ENCODE measurements at regions not wholly inside any gene's neighbourhood (a gene's known extent, or its start where the extent isn't known, plus 50 kb on each side); places are given as distances from the start of the nearest gene placed in this dataset.

DNA sequence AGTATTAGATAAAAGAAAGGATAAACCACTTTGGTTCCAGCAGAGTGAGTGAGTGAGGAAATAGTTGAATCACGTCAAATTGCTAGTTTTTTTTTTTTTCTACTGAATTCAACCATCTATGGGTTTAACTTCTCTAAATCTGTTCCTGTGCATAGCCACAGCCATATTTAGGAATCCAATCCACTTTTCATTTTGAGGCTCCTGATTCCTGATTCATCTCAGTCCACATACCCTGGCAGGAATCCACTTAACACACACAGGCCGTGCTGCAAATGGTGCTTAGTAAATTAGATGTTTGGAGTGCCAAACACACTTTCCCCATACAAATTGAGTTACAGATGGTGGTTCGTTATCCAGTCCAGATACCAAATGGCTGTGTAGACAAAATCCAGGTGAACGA, 220.3 kb downstream of the ALDH8A1 start:
- Histone ChIP-seq H3K79me2 (ENCODE audit: control insufficient read depth, insufficient read depth, low read length) (no peaks in the 10 kb centered on the region), H3K27me3 (ENCODE audit: control insufficient read depth in 2 of 2, insufficient read depth in 2 of 2, low read length in 2 of 2) (no peaks in the 10 kb centered on the region), H2AFZ (ENCODE audit: low read depth, low read length) (no peak overlapping the region), H3K9ac (replicated peaks; ENCODE audit: extremely low read depth, insufficient read depth, low read length) (no peak overlapping the region), H3K9me1 (replicated peaks; ENCODE audit: control insufficient read depth, extremely low read depth, insufficient read depth, low read length) (no peaks in the 10 kb centered on the region), H3K9me3 (replicated peaks; ENCODE audit: control insufficient read depth, insufficient read depth, low read length) (no peaks in the 10 kb centered on the region), H3K27ac (ENCODE audit: insufficient read depth, low read depth, low read length) (no peak overlapping the region), H3K4me3 (replicated peaks in 1 of 3; ENCODE audit: insufficient read depth in 1 of 3, low read depth in 1 of 3, low read length in 3 of 3) (no peak overlapping the region), H4K20me1 (replicated peaks; ENCODE audit: control insufficient read depth, extremely low read depth, insufficient read depth, low read length) (no peaks in the 10 kb centered on the region), H3K36me3 (ENCODE audit: control insufficient read depth in 2 of 2, extremely low read depth in 1 of 2, insufficient read depth in 2 of 2, low read length in 2 of 2) (no peaks in the 10 kb centered on the region), H3K4me1 (ENCODE audit: control insufficient read depth, extremely low read depth, insufficient read depth, low read length) (peaks cover 8% of the 10 kb centered on the region), H3K4me2 (ENCODE audit: insufficient read depth, low read length) (no peak overlapping the region)
- FAIRE-seq (no peak), DNase-seq (ENCODE audit: low read depth, low spot score) (no peak)
- BruUV-seq (replicated peaks), result no TSS peak
- ChIA-PET POLR2A (no interaction called here), CTCF (no interaction called here)
- TF ChIP-seq MYC (IDR thresholded peaks at IDR 0.05; ENCODE audit: low read depth, low read length) (no peak), FOS (IDR thresholded peaks at IDR 0.05; ENCODE audit: borderline replicate concordance, insufficient read depth, low read length) (no peak), POLR2AphosphoS5 (IDR thresholded peaks at IDR 0.05; ENCODE audit: insufficient read depth, low read depth, low read length) (no peak), GATA2 (IDR thresholded peaks at IDR 0.05; ENCODE audit: insufficient read depth, insufficient read length, low read depth, low read length) (no peak), JUN (IDR thresholded peaks at IDR 0.05; ENCODE audit: borderline replicate concordance, insufficient read depth, insufficient read length, low read depth) (no peak), EZH2 (IDR thresholded peaks at IDR 0.05; ENCODE audit: borderline replicate concordance, low read depth, low read length, severe bottlenecking) (no peak), POLR2A (IDR thresholded peaks at IDR 0.05; ENCODE audit: low read depth, low read length) (no peak)
- TF ChIP-seq, protein P1, sequence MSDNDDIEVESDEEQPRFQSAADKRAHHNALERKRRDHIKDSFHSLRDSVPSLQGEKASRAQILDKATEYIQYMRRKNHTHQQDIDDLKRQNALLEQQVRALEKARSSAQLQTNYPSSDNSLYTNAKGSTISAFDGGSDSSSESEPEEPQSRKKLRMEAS (IDR thresholded peaks at IDR 0.05; ENCODE audit: insufficient read depth, insufficient read length), result no peak
- TF ChIP-seq, protein P2, sequence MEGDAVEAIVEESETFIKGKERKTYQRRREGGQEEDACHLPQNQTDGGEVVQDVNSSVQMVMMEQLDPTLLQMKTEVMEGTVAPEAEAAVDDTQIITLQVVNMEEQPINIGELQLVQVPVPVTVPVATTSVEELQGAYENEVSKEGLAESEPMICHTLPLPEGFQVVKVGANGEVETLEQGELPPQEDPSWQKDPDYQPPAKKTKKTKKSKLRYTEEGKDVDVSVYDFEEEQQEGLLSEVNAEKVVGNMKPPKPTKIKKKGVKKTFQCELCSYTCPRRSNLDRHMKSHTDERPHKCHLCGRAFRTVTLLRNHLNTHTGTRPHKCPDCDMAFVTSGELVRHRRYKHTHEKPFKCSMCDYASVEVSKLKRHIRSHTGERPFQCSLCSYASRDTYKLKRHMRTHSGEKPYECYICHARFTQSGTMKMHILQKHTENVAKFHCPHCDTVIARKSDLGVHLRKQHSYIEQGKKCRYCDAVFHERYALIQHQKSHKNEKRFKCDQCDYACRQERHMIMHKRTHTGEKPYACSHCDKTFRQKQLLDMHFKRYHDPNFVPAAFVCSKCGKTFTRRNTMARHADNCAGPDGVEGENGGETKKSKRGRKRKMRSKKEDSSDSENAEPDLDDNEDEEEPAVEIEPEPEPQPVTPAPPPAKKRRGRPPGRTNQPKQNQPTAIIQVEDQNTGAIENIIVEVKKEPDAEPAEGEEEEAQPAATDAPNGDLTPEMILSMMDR (IDR thresholded peaks at IDR 0.05; ENCODE audit: extremely low read depth in 1 of 2, insufficient read depth in 1 of 2, low read depth in 1 of 2, low read length in 2 of 2), result no peak
- dilution Hi-C loops (cut with MboI; ENCODE audit: extremely low pct_ligation_motif_present, low sequenced_read_pairs) (no loop called here), intact Hi-C loops (cut with micrococcal nuclease) (no loop called here)

All from endothelial cell of umbilical vein (primary cell).